ENCODE measurements at regions not wholly inside any gene's neighbourhood (a gene's known extent, or its start where the extent isn't known, plus 50 kb on each side); places are given as distances from the start of the nearest gene placed in this dataset.

- TF ChIP-seq PATZ1 (CRISPR knock-in tag; IDR thresholded peaks at IDR 0.05; ENCODE audit: borderline replicate concordance) (no peak), ARNTL (CRISPR knock-in tag; IDR thresholded peaks at IDR 0.05; ENCODE audit: borderline replicate concordance, low read depth) (no peak), ZNF565 (CRISPR knock-in tag; conservative IDR thresholded peaks at IDR 0.05; ENCODE audit: low read depth) (no peak), GLIS3 (CRISPR knock-in tag; IDR thresholded peaks at IDR 0.05) (no peak), ZFP30 (CRISPR knock-in tag; IDR thresholded peaks at IDR 0.05) (no peak), BACH2 (CRISPR knock-in tag; IDR thresholded peaks at IDR 0.05; ENCODE audit: borderline replicate concordance) (no peak), ZNF70 (CRISPR knock-in tag; IDR thresholded peaks at IDR 0.05) (no peak), TCF4 (CRISPR knock-in tag; IDR thresholded peaks at IDR 0.05; ENCODE audit: borderline replicate concordance) (no peak), TOX (CRISPR knock-in tag; IDR thresholded peaks at IDR 0.05; ENCODE audit: borderline replicate concordance) (no peak), ZFP3 (CRISPR knock-in tag; IDR thresholded peaks at IDR 0.05) (no peak)
Measured at GRCh38 chr4:117740736-117741135, 293.6 kb upstream of the NDST3 start.
